ENCODE measurements at regions not wholly inside any gene's neighbourhood (a gene's known extent, or its start where the extent isn't known, plus 50 kb on each side); places are given as distances from the start of the nearest gene placed in this dataset.
"Not testable (repeated sequence)": the region's sequence is repeated elsewhere in the genome, so short reads cannot be mapped to it uniquely, and the experiment has no call there.

DNA sequence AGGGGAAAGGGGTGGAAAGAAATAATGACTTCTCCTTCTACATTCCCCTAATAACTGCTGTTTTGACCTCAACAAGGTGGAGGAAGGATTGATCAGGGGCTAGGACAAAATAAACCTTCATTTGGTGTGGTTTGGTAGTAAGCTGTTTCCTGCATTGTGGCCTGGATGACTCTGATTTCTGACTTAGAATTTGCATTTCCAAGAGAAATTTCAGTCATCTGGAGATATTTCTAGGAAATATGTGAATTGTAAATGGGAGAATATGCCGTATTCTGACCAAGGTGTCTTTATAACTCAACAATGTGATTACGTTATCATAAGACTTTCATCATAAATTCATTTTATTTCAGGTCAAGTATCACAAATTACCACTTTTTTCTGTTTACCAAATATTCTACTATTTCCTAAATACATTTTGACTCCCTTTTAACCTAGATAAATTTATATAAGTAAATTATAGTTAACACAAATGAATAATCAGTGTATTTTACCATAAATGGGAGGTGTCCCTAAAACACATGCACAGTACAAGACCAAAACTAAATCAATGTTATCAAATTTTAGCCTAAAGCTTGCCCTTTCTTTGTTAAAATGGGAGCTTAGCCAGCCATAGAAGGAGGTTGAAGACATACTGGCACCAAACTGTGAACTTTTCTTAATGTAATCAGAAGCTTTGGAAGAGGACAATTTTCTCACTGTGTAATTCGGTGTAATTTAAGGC, 828.8 kb downstream of the TMTC2 start:
- TF ChIP-seq, protein P1, sequence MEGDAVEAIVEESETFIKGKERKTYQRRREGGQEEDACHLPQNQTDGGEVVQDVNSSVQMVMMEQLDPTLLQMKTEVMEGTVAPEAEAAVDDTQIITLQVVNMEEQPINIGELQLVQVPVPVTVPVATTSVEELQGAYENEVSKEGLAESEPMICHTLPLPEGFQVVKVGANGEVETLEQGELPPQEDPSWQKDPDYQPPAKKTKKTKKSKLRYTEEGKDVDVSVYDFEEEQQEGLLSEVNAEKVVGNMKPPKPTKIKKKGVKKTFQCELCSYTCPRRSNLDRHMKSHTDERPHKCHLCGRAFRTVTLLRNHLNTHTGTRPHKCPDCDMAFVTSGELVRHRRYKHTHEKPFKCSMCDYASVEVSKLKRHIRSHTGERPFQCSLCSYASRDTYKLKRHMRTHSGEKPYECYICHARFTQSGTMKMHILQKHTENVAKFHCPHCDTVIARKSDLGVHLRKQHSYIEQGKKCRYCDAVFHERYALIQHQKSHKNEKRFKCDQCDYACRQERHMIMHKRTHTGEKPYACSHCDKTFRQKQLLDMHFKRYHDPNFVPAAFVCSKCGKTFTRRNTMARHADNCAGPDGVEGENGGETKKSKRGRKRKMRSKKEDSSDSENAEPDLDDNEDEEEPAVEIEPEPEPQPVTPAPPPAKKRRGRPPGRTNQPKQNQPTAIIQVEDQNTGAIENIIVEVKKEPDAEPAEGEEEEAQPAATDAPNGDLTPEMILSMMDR (IDR thresholded peaks at IDR 0.05; ENCODE audit: unreplicated experiment), result no peak
- ChIA-PET POLR2A (no interaction called here), CTCF (no interaction called here)
- Mint-ChIP-seq H3K4me1 (ENCODE audit: insufficient read depth, unreplicated experiment) (no peaks in the 10 kb centered on the region), H3K36me3 (ENCODE audit: insufficient read depth, unreplicated experiment) (no peaks in the 10 kb centered on the region), H3K9me3 (ENCODE audit: unreplicated experiment) (no peaks in the 10 kb centered on the region), H3K27me3 (ENCODE audit: insufficient read depth, unreplicated experiment) (no peaks in the 10 kb centered on the region), H3K27ac (ENCODE audit: low read depth, unreplicated experiment) (no peak overlapping the region), H3K4me3 (ENCODE audit: unreplicated experiment) (no peak overlapping the region)
- no peak for DNase-seq (ENCODE audit: unreplicated experiment)
- intact Hi-C loops (cut with micrococcal nuclease), result no loop called here
- no TSS peak for BruUV-seq (replicated peaks)

DNA sequence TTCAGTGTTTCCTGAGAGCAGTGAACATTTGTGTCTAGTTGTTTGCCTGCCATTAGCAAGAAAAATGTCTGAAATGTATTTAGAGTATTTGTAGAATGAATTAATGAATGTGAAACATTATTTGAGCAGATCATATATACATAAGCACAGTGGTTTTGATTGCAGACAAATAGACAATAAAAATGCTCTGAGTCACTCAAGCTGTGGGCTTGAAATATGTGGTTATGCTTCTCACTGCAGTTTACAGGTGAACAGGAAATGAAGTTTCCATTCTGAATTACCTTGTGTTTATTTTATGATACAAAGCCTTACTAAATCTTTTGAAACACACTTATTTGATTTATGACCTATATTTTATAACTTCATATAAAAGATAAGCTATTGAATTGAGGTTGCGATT, 827.7 kb downstream of the TMTC2 start:
- DNase-seq (ENCODE audit: unreplicated experiment), result peak; percentile 51
- no peaks in the 10 kb centered on the region for H3K9me3 Mint-ChIP-seq (ENCODE audit: unreplicated experiment)
- H3K27me3 Mint-ChIP-seq (ENCODE audit: insufficient read depth, unreplicated experiment), result no peaks in the 10 kb centered on the region
- no peak overlapping the region for H3K4me3 Mint-ChIP-seq (ENCODE audit: unreplicated experiment)
- H3K4me1 Mint-ChIP-seq (ENCODE audit: insufficient read depth, unreplicated experiment), result no peaks in the 10 kb centered on the region
- ChIA-PET POLR2A (no interaction called here), CTCF (no interaction called here)
- TF ChIP-seq, protein P1 (IDR thresholded peaks at IDR 0.05; ENCODE audit: unreplicated experiment), result no peak
- BruUV-seq (replicated peaks), result no TSS peak
- H3K27ac Mint-ChIP-seq (ENCODE audit: low read depth, unreplicated experiment), result no peak overlapping the region
- intact Hi-C loops (cut with micrococcal nuclease), result no loop called here
- no peaks in the 10 kb centered on the region for H3K36me3 Mint-ChIP-seq (ENCODE audit: insufficient read depth, unreplicated experiment)

DNA sequence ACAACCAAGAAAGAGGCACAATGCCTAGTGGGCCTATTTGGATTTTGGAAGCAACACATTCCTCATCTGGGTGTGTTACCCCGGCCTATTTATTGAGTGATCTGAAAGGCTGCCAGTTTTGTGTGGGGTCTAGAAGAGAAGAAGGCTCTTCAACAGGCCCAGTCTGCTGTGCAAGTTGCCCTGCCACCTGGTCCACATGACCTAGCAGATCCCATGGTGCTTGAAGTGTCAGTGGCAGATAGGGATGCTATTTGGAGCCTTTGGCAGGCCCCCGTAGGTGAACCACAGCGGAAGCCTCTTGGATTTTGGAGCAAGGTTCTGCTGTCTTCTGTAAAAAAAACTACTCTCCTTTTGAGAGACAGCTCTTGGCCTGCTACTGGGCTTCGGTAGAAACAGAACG, 820.1 kb downstream of the TMTC2 start:
- TF ChIP-seq, protein P1 (IDR thresholded peaks at IDR 0.05; ENCODE audit: unreplicated experiment), result no peak
- Mint-ChIP-seq H3K4me1 (ENCODE audit: insufficient read depth, unreplicated experiment) (no peaks in the 10 kb centered on the region), H3K27me3 (ENCODE audit: insufficient read depth, unreplicated experiment) (no peaks in the 10 kb centered on the region), H3K9me3 (ENCODE audit: unreplicated experiment) (no peaks in the 10 kb centered on the region), H3K4me3 (ENCODE audit: unreplicated experiment) (no peak overlapping the region), H3K36me3 (ENCODE audit: insufficient read depth, unreplicated experiment) (no peaks in the 10 kb centered on the region), H3K27ac (ENCODE audit: low read depth, unreplicated experiment) (no peak overlapping the region)
- ChIA-PET CTCF (no interaction called here), POLR2A (no interaction called here)
- DNase-seq (ENCODE audit: unreplicated experiment), result no peak
- intact Hi-C loops (cut with micrococcal nuclease), result no loop called here
- BruUV-seq (replicated peaks), result no TSS peak

DNA sequence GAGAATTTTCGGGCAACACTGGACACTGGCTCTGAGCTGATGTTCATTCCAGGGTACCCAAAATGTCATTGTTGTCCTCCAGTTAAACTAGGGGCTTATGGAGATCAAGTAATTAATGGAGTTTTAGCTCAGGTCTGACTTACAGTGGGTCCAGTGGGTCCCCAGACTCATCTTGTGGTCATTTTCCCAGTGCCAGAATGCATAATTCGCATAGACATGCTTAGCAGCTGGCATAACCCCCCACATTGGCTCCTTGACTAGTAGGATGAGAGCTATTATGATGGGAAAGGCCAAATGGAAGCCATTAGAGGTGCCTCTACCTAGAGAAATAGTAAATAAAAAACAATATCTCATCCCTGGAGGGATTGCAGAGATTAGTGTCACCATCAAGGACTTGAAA, 818.9 kb downstream of the TMTC2 start:
- Mint-ChIP-seq H3K9me3 (ENCODE audit: unreplicated experiment) (no peaks in the 10 kb centered on the region), H3K4me3 (ENCODE audit: unreplicated experiment) (no peak overlapping the region)
- TF ChIP-seq, protein P1 (IDR thresholded peaks at IDR 0.05; ENCODE audit: unreplicated experiment), result no peak

DNA sequence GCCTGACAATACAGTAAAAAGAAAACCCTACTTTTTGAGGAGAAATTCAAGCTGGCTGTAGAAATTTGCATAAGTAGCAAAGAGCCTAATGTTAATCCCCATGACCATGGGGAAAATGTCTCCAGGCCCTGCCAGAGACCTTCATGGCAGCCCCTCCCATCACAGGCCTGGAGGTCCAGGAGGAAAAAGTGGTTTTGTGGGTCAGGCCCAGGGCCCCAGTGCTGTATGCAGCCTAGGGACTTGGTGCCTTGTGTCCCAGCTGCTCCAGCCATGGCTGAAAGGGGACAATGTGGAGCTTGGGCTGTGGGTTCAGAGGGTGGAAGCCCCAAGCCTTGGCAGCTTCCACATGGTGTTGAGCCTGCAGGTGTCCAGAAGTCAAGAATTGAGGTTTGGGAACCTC, 813.2 kb downstream of the TMTC2 start:
- H3K4me1 Mint-ChIP-seq (ENCODE audit: insufficient read depth, unreplicated experiment); CTCF ChIA-PET; H3K27ac Mint-ChIP-seq (ENCODE audit: low read depth, unreplicated experiment); POLR2A ChIA-PET; DNase-seq (ENCODE audit: unreplicated experiment); BruUV-seq (replicated peaks); H3K27me3 Mint-ChIP-seq (ENCODE audit: insufficient read depth, unreplicated experiment); intact Hi-C loops (cut with micrococcal nuclease); H3K4me3 Mint-ChIP-seq (ENCODE audit: unreplicated experiment); H3K36me3 Mint-ChIP-seq (ENCODE audit: insufficient read depth, unreplicated experiment): not testable (repeated sequence)
- peaks cover 13% of the 10 kb centered on the region for H3K9me3 Mint-ChIP-seq (ENCODE audit: unreplicated experiment)

More for the DNA sequence above, 818.9 kb downstream of the TMTC2 start:
- H3K27me3 Mint-ChIP-seq (ENCODE audit: insufficient read depth, unreplicated experiment), result no peaks in the 10 kb centered on the region
- no TSS peak for BruUV-seq (replicated peaks)
- DNase-seq (ENCODE audit: unreplicated experiment), result no peak
- no peak overlapping the region for H3K27ac Mint-ChIP-seq (ENCODE audit: low read depth, unreplicated experiment)
- POLR2A ChIA-PET, result no interaction called here
- CTCF ChIA-PET, result interaction anchor here (0.6 kb wide), 1 partner anchor 38 kb away, joined by 3 read pairs; no protein-coding TSS in a partner anchor
- intact Hi-C loops (cut with micrococcal nuclease), result no loop called here
- H3K36me3 Mint-ChIP-seq (ENCODE audit: insufficient read depth, unreplicated experiment), result no peaks in the 10 kb centered on the region
- H3K4me1 Mint-ChIP-seq (ENCODE audit: insufficient read depth, unreplicated experiment), result no peaks in the 10 kb centered on the region

Data from MCF 10A (cell line).